H1 (cell line): ENCODE measurements at regions not wholly inside any gene's neighbourhood (a gene's known extent, or its start where the extent isn't known, plus 50 kb on each side); places are given as distances from the start of the nearest gene placed in this dataset.

Experiments
- CEBPB ChIP-seq: IDR thresholded peaks from 2 replicates; pipeline ENCODE4 v1.6.1; 2012; ENCODE audit warnings: low read depth, low read length
- EGR1 ChIP-seq: IDR thresholded peaks from 2 replicates; pipeline ENCODE4 v1.6.1; 2011; ENCODE audit warnings: low read depth, low read length, borderline replicate concordance
- KDM5A ChIP-seq: fragments of 200-600 bp; IDR thresholded peaks from 2 replicates; pipeline ENCODE4 v1.7.1; 2012; ENCODE audit warnings: mild to moderate bottlenecking, low read length, inconsistent platforms, mixed read lengths
- RFX5 ChIP-seq: IDR thresholded peaks from 2 replicates; pipeline ENCODE4 v1.6.1; 2011; ENCODE audit warnings: low read depth, low read length, improper control_type of control experiment, borderline replicate concordance
- SIX5 ChIP-seq: IDR thresholded peaks from 2 replicates; pipeline ENCODE4 v1.6.1; 2011; ENCODE audit warnings: mild to moderate bottlenecking, low read depth, low read length
- YY1 ChIP-seq: IDR thresholded peaks from 2 replicates; pipeline ENCODE4 v1.6.1; 2011; ENCODE audit warnings: low read depth, mild to moderate bottlenecking, low read length
- TF ChIP-seq, protein P1 (sequence below): IDR thresholded peaks from 2 replicates; pipeline ENCODE4 v1.6.1; 2012; ENCODE audit warnings: low read length, inconsistent platforms

DNA sequence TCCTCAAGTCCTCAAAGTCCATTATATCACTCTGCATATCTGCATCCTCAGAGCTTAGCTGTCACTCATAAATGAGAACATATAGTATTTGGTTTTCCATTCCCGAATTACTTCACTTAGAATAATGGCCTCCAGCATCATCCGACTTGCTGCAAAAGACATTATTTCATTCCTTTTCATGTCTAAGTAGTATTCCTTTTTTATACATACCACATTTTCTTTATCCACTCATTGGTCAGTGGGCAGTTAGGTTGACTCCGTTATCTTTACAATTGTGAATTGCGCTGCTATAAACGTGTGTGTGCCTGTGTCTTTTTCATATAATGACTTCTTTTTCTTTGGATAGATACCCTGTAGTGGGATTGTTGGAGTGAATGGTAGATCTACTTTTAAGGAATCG lies 117.2 kb downstream of the OR2K2 start (continued):
- no peak for TF ChIP-seq CEBPB
- TF ChIP-seq, protein P1, sequence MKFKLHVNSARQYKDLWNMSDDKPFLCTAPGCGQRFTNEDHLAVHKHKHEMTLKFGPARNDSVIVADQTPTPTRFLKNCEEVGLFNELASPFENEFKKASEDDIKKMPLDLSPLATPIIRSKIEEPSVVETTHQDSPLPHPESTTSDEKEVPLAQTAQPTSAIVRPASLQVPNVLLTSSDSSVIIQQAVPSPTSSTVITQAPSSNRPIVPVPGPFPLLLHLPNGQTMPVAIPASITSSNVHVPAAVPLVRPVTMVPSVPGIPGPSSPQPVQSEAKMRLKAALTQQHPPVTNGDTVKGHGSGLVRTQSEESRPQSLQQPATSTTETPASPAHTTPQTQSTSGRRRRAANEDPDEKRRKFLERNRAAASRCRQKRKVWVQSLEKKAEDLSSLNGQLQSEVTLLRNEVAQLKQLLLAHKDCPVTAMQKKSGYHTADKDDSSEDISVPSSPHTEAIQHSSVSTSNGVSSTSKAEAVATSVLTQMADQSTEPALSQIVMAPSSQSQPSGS = no peak
- no peak for TF ChIP-seq KDM5A
- no peak for TF ChIP-seq RFX5
- TF ChIP-seq EGR1 = no peak
- no peak for TF ChIP-seq SIX5
- no peak for TF ChIP-seq YY1
- TF ChIP-seq, all 59 proteins: peak for 0
